ENCODE measurements at regions not wholly inside any gene's neighbourhood (a gene's known extent, or its start where the extent isn't known, plus 50 kb on each side); places are given as distances from the start of the nearest gene placed in this dataset.
"Not testable (repeated sequence)": the region's sequence is repeated elsewhere in the genome, so short reads cannot be mapped to it uniquely, and the experiment has no call there.

GRCh38 chr1:149269001-149269702 lies 165.8 kb upstream of the NBPF9 start:
- H3K9me2 ChIP-seq (ENCODE audit: low read depth, low read length); H4K20me1 ChIP-seq (ENCODE audit: insufficient read depth, low read length); H3K36me3 ChIP-seq (ENCODE audit: insufficient read depth, low read length); H3F3A ChIP-seq (ENCODE audit: insufficient read depth, low read length); H3K79me2 ChIP-seq (ENCODE audit: insufficient read depth, low read length); H3K27me3 ChIP-seq (ENCODE audit: insufficient read depth, low read length); H3K4me1 ChIP-seq (ENCODE audit: insufficient read depth, low read length, severe bottlenecking); H2AFZ ChIP-seq (ENCODE audit: low read length); H3K4me3 ChIP-seq (ENCODE audit: low read depth, low read length, poor library complexity, severe bottlenecking); H3K4me2 ChIP-seq (ENCODE audit: low read length); H3K9ac ChIP-seq (ENCODE audit: low read length); H3K27ac ChIP-seq (ENCODE audit: low read depth, low read length, poor library complexity, severe bottlenecking); H3K9me3 ChIP-seq (ENCODE audit: low read length): not testable (repeated sequence)

GRCh38 chr1:149269833-149270232 lies 166.5 kb upstream of the NBPF9 start:
- H3K9me2 ChIP-seq (ENCODE audit: low read depth, low read length); H3K79me2 ChIP-seq (ENCODE audit: insufficient read depth, low read length); H3K27me3 ChIP-seq (ENCODE audit: insufficient read depth, low read length); H3K36me3 ChIP-seq (ENCODE audit: insufficient read depth, low read length); H4K20me1 ChIP-seq (ENCODE audit: insufficient read depth, low read length); H3K9me3 ChIP-seq (ENCODE audit: low read length); H3K27ac ChIP-seq (ENCODE audit: low read depth, low read length, poor library complexity, severe bottlenecking); H3K4me3 ChIP-seq (ENCODE audit: low read depth, low read length, poor library complexity, severe bottlenecking); H3K4me1 ChIP-seq (ENCODE audit: insufficient read depth, low read length, severe bottlenecking); H3K4me2 ChIP-seq (ENCODE audit: low read length); H2AFZ ChIP-seq (ENCODE audit: low read length); H3K9ac ChIP-seq (ENCODE audit: low read length); H3F3A ChIP-seq (ENCODE audit: insufficient read depth, low read length): not testable (repeated sequence)

GRCh38 chr1:149274493-149274892 lies 171.1 kb upstream of the NBPF9 start:
- not testable (repeated sequence) for H3K9me2 ChIP-seq (ENCODE audit: low read depth, low read length); H3K4me1 ChIP-seq (ENCODE audit: insufficient read depth, low read length, severe bottlenecking); H3K9ac ChIP-seq (ENCODE audit: low read length); H2AFZ ChIP-seq (ENCODE audit: low read length); H3K27ac ChIP-seq (ENCODE audit: low read depth, low read length, poor library complexity, severe bottlenecking); H3K79me2 ChIP-seq (ENCODE audit: insufficient read depth, low read length); H3K9me3 ChIP-seq (ENCODE audit: low read length); H3K4me3 ChIP-seq (ENCODE audit: low read depth, low read length, poor library complexity, severe bottlenecking); H3F3A ChIP-seq (ENCODE audit: insufficient read depth, low read length); H3K4me2 ChIP-seq (ENCODE audit: low read length); H3K27me3 ChIP-seq (ENCODE audit: insufficient read depth, low read length); H4K20me1 ChIP-seq (ENCODE audit: insufficient read depth, low read length); H3K36me3 ChIP-seq (ENCODE audit: insufficient read depth, low read length)

- not testable (repeated sequence) for H3K79me2 ChIP-seq (ENCODE audit: insufficient read depth, low read length); H3K36me3 ChIP-seq (ENCODE audit: insufficient read depth, low read length); H3K27ac ChIP-seq (ENCODE audit: low read depth, low read length, poor library complexity, severe bottlenecking); H3K9me3 ChIP-seq (ENCODE audit: low read length); H3K4me3 ChIP-seq (ENCODE audit: low read depth, low read length, poor library complexity, severe bottlenecking); H3K4me2 ChIP-seq (ENCODE audit: low read length); H3F3A ChIP-seq (ENCODE audit: insufficient read depth, low read length); H3K9me2 ChIP-seq (ENCODE audit: low read depth, low read length); H3K9ac ChIP-seq (ENCODE audit: low read length); H3K27me3 ChIP-seq (ENCODE audit: insufficient read depth, low read length); H4K20me1 ChIP-seq (ENCODE audit: insufficient read depth, low read length); H3K4me1 ChIP-seq (ENCODE audit: insufficient read depth, low read length, severe bottlenecking); H2AFZ ChIP-seq (ENCODE audit: low read length)
Measured at GRCh38 chr1:149275802-149276201, 172.5 kb upstream of the NBPF9 start.

GRCh38 chr1:149276496-149276895 lies 173.1 kb upstream of the NBPF9 start:
- not testable (repeated sequence) for H2AFZ ChIP-seq (ENCODE audit: low read length); H3K79me2 ChIP-seq (ENCODE audit: insufficient read depth, low read length); H3K9me3 ChIP-seq (ENCODE audit: low read length); H3K9ac ChIP-seq (ENCODE audit: low read length); H4K20me1 ChIP-seq (ENCODE audit: insufficient read depth, low read length); H3K36me3 ChIP-seq (ENCODE audit: insufficient read depth, low read length); H3K27me3 ChIP-seq (ENCODE audit: insufficient read depth, low read length); H3K4me3 ChIP-seq (ENCODE audit: low read depth, low read length, poor library complexity, severe bottlenecking); H3F3A ChIP-seq (ENCODE audit: insufficient read depth, low read length); H3K4me2 ChIP-seq (ENCODE audit: low read length); H3K4me1 ChIP-seq (ENCODE audit: insufficient read depth, low read length, severe bottlenecking); H3K9me2 ChIP-seq (ENCODE audit: low read depth, low read length); H3K27ac ChIP-seq (ENCODE audit: low read depth, low read length, poor library complexity, severe bottlenecking)

- not testable (repeated sequence) for H3K9me2 ChIP-seq (ENCODE audit: low read depth, low read length); H3K9ac ChIP-seq (ENCODE audit: low read length); H3K36me3 ChIP-seq (ENCODE audit: insufficient read depth, low read length); H3K79me2 ChIP-seq (ENCODE audit: insufficient read depth, low read length); H4K20me1 ChIP-seq (ENCODE audit: insufficient read depth, low read length); H3K4me2 ChIP-seq (ENCODE audit: low read length); H3K4me1 ChIP-seq (ENCODE audit: insufficient read depth, low read length, severe bottlenecking); H3K4me3 ChIP-seq (ENCODE audit: low read depth, low read length, poor library complexity, severe bottlenecking); H3K27me3 ChIP-seq (ENCODE audit: insufficient read depth, low read length); H3K27ac ChIP-seq (ENCODE audit: low read depth, low read length, poor library complexity, severe bottlenecking); H2AFZ ChIP-seq (ENCODE audit: low read length); H3K9me3 ChIP-seq (ENCODE audit: low read length); H3F3A ChIP-seq (ENCODE audit: insufficient read depth, low read length)
Measured at GRCh38 chr1:149278156-149278555, 174.8 kb upstream of the NBPF9 start.

GRCh38 chr1:149279015-149279414 lies 175.7 kb upstream of the NBPF9 start:
- not testable (repeated sequence) for H4K20me1 ChIP-seq (ENCODE audit: insufficient read depth, low read length); H3K36me3 ChIP-seq (ENCODE audit: insufficient read depth, low read length); H3K4me2 ChIP-seq (ENCODE audit: low read length); H3K27ac ChIP-seq (ENCODE audit: low read depth, low read length, poor library complexity, severe bottlenecking); H2AFZ ChIP-seq (ENCODE audit: low read length); H3K4me1 ChIP-seq (ENCODE audit: insufficient read depth, low read length, severe bottlenecking); H3K9me2 ChIP-seq (ENCODE audit: low read depth, low read length); H3K27me3 ChIP-seq (ENCODE audit: insufficient read depth, low read length); H3K9ac ChIP-seq (ENCODE audit: low read length); H3K9me3 ChIP-seq (ENCODE audit: low read length); H3F3A ChIP-seq (ENCODE audit: insufficient read depth, low read length); H3K79me2 ChIP-seq (ENCODE audit: insufficient read depth, low read length); H3K4me3 ChIP-seq (ENCODE audit: low read depth, low read length, poor library complexity, severe bottlenecking)

- H3K9ac ChIP-seq (ENCODE audit: low read length); H3K9me3 ChIP-seq (ENCODE audit: low read length); H3K4me1 ChIP-seq (ENCODE audit: insufficient read depth, low read length, severe bottlenecking); H3K36me3 ChIP-seq (ENCODE audit: insufficient read depth, low read length); H3K4me3 ChIP-seq (ENCODE audit: low read depth, low read length, poor library complexity, severe bottlenecking); H3K27me3 ChIP-seq (ENCODE audit: insufficient read depth, low read length); H2AFZ ChIP-seq (ENCODE audit: low read length); H3K27ac ChIP-seq (ENCODE audit: low read depth, low read length, poor library complexity, severe bottlenecking); H4K20me1 ChIP-seq (ENCODE audit: insufficient read depth, low read length); H3K9me2 ChIP-seq (ENCODE audit: low read depth, low read length); H3K4me2 ChIP-seq (ENCODE audit: low read length); H3F3A ChIP-seq (ENCODE audit: insufficient read depth, low read length); H3K79me2 ChIP-seq (ENCODE audit: insufficient read depth, low read length): not testable (repeated sequence)
Measured at GRCh38 chr1:149279512-149279911, 176.2 kb upstream of the NBPF9 start.
